Calu3 (cell line): ENCODE measurements at regions not wholly inside any gene's neighbourhood (a gene's known extent, or its start where the extent isn't known, plus 50 kb on each side); places are given as distances from the start of the nearest gene placed in this dataset.

Experiments
- BruUV-seq: library from RNA; stranded (reverse); fragments of 400-500 nt; replicated peaks from 2 replicates; lab custom pipeline; 2021; lab: Mats Ljungman, UMichigan
- CTCF ChIA-PET: fragments of 300-600 bp; sonication (Branson Sonifier 250); formaldehyde crosslinking; loops from one replicate; lab custom pipeline; 2022; ENCODE audit warnings: antibody characterized with exemption; lab: Charles Lee
- DNase-seq: peaks from one replicate; pipeline ENCODE4 v3.0.0; 2022
- H3K27ac Mint-ChIP-seq: one replicate; pipeline ENCODE4 v1.8.0; 2022; ENCODE audit warnings: mixed read lengths; ENCODE audit not compliant: unreplicated experiment
- H3K27me3 Mint-ChIP-seq: one replicate; pipeline ENCODE4 v1.8.0; 2022; ENCODE audit warnings: mixed read lengths; ENCODE audit not compliant: unreplicated experiment
- H3K36me3 Mint-ChIP-seq: one replicate; pipeline ENCODE4 v1.8.0; 2022; ENCODE audit warnings: mild to moderate bottlenecking, moderate library complexity, mixed read lengths; ENCODE audit not compliant: insufficient read depth, unreplicated experiment
- H3K4me1 Mint-ChIP-seq: one replicate; pipeline ENCODE4 v1.8.0; 2022; ENCODE audit warnings: mild to moderate bottlenecking, low read depth, mixed read lengths; ENCODE audit not compliant: unreplicated experiment
- H3K4me3 Mint-ChIP-seq: one replicate; pipeline ENCODE4 v1.8.0; 2022; ENCODE audit warnings: mild to moderate bottlenecking, low read depth, moderate library complexity, mixed read lengths; ENCODE audit not compliant: unreplicated experiment
- H3K9me3 Mint-ChIP-seq: one replicate; pipeline ENCODE4 v1.8.0; 2022; ENCODE audit warnings: low read depth, mixed read lengths; ENCODE audit not compliant: unreplicated experiment
- intact Hi-C: fragments of 100-400 bp; cut with micrococcal nuclease; formaldehyde crosslinking; loops from one replicate; pipeline ENCODE4 v1.10.0; 2022; ENCODE audit not compliant: unreplicated experiment
- TF ChIP-seq, protein P1 (sequence below): fragments of 200-600 bp; IDR thresholded peaks from one replicate; pipeline ENCODE4 v1.8.0; 2022; ENCODE audit warnings: antibody characterized with exemption; ENCODE audit not compliant: unreplicated experiment

DNA sequence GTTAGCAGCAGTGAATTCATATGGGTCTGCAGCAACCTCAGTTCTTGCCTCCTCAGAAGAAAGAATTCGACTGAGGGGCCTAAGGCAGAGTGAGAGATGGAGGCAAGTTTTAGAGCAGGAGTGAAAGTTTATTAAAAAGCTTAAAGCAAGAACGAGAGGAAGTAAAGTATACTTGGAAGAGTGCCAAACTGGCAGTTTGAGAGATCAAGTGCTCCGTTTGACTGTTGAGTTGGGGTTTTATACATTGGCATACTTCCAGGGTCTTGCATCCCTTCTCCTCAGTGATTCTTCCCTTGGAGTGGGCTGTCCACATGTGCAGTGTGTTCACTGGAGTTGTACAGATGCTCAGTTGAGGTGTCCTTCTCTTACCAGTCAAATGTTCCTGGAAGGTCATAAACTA lies 203.6 kb downstream of the SPATA31D1 start:
- BruUV-seq = no TSS peak
- H3K4me1 Mint-ChIP-seq = no peaks in the 10 kb centered on the region
- TF ChIP-seq, protein P1, sequence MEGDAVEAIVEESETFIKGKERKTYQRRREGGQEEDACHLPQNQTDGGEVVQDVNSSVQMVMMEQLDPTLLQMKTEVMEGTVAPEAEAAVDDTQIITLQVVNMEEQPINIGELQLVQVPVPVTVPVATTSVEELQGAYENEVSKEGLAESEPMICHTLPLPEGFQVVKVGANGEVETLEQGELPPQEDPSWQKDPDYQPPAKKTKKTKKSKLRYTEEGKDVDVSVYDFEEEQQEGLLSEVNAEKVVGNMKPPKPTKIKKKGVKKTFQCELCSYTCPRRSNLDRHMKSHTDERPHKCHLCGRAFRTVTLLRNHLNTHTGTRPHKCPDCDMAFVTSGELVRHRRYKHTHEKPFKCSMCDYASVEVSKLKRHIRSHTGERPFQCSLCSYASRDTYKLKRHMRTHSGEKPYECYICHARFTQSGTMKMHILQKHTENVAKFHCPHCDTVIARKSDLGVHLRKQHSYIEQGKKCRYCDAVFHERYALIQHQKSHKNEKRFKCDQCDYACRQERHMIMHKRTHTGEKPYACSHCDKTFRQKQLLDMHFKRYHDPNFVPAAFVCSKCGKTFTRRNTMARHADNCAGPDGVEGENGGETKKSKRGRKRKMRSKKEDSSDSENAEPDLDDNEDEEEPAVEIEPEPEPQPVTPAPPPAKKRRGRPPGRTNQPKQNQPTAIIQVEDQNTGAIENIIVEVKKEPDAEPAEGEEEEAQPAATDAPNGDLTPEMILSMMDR = no peak
- no peak overlapping the region for H3K4me3 Mint-ChIP-seq
- no peaks in the 10 kb centered on the region for H3K36me3 Mint-ChIP-seq
- no peak for DNase-seq
- peaks cover 7% of the 10 kb centered on the region for H3K9me3 Mint-ChIP-seq
- H3K27ac Mint-ChIP-seq = no peak overlapping the region
- CTCF ChIA-PET = interaction anchor here (0.6 kb wide), 1 partner anchor 265 kb away, joined by 3 read pairs; no protein-coding TSS in a partner anchor
- no peaks in the 10 kb centered on the region for H3K27me3 Mint-ChIP-seq
- intact Hi-C loops = no loop called here

DNA sequence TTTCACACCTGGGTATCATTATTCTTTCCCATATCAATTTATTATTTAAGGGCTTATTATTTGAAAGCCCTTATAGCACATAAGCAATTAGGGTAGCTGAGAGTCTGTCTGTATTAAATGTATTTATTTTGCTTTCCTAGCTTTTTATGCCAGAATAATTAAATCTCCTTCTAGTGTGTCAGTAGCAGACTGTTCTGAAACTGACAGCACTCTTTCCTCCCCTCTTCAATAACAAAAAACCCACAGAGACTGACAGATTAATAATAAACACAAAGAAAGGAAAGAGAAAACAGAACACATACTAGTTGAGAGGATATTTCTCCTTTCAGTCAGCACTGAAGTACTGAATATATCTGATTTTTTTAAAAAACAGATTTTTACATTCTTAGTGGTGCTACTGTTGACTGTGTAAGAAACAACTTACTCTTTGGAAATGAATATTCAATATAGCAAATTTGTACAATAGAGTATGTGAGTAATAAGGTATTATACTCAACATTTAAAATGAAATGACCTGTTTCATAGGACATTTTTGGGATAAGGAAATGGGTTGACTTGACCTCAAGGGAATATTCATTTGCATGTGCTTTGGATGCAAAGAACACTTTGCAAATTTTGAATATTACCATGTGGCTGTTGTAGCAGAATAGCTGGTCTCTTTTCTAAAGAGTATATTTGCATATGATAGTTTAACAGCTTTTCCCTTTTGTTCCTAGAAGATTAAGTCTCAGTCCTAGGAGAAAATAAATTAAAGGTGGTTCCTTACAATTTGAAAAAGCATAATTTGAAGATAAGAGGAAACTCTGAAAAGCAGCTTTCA lies 208.3 kb downstream of the SPATA31D1 start:
- no peak overlapping the region for H3K4me3 Mint-ChIP-seq
- TF ChIP-seq, protein P1 = no peak
- DNase-seq = no peak
- intact Hi-C loops = no loop called here
- BruUV-seq = no TSS peak
- no peak overlapping the region for H3K27ac Mint-ChIP-seq
- H3K36me3 Mint-ChIP-seq = no peaks in the 10 kb centered on the region
- no peaks in the 10 kb centered on the region for H3K4me1 Mint-ChIP-seq
- no peaks in the 10 kb centered on the region for H3K27me3 Mint-ChIP-seq
- CTCF ChIA-PET = no interaction called here
- H3K9me3 Mint-ChIP-seq = peaks cover 4% of the 10 kb centered on the region

DNA sequence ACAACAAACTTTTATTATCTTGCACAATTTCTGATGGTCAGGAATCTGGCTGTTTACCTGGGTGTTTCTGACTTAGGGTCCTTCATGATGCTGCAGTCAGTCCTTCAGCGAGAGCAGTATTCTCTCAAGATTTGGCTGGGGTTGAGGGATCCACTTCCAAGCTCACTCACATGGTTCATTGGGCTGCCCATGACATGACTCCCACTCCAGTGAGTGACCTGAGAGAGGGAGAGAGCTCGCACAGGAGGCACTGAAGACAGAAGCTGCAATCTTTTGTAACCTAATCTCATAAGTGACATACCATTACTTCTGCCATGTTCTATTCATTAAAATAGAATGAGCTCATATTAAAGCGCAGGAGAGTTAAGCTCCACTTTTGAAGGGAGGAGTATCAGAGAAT lies 212.6 kb downstream of the SPATA31D1 start:
- no peak overlapping the region for H3K4me3 Mint-ChIP-seq
- TF ChIP-seq, protein P1 = no peak
- no TSS peak for BruUV-seq
- intact Hi-C loops = no loop called here
- no peak for DNase-seq
- no peaks in the 10 kb centered on the region for H3K9me3 Mint-ChIP-seq
- H3K27me3 Mint-ChIP-seq = no peaks in the 10 kb centered on the region
- no peak overlapping the region for H3K27ac Mint-ChIP-seq
- CTCF ChIA-PET = no interaction called here
- H3K4me1 Mint-ChIP-seq = no peaks in the 10 kb centered on the region
- H3K36me3 Mint-ChIP-seq = no peaks in the 10 kb centered on the region

DNA sequence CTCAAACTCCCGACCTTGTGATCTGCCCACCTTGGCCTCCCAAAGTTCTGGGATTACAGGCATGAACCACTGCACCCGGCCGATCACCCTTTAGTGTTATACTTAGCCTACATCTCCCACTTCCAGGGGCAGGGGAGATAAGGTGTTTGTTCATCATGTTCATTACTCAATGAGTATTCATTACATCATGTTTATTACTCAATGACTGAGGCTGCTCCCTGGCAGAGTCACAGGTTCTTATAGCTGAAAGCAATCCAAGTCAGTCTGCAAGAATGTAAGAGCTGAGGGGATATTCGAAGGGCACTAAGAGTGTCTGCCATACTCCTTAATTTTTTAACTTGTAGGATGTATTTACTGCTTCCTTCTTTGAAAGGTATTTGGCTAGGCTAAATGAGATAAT lies 214.2 kb downstream of the SPATA31D1 start:
- Mint-ChIP-seq H3K27me3 (no peaks in the 10 kb centered on the region), H3K4me3 (no peak overlapping the region), H3K9me3 (no peaks in the 10 kb centered on the region), H3K4me1 (no peaks in the 10 kb centered on the region), H3K27ac (no peak overlapping the region), H3K36me3 (no peaks in the 10 kb centered on the region)
- intact Hi-C loops = no loop called here
- CTCF ChIA-PET = no interaction called here
- DNase-seq = peak; percentile 1
- TF ChIP-seq, protein P1 = no peak
- no TSS peak for BruUV-seq
